GM23248 (cell line): ENCODE measurements at regions not wholly inside any gene's neighbourhood (a gene's known extent, or its start where the extent isn't known, plus 50 kb on each side); places are given as distances from the start of the nearest gene placed in this dataset.

Experiments
- EZH2 ChIP-seq: fragments of 200-600 bp; sonication (generic); IDR thresholded peaks from 2 replicates; pipeline ENCODE4 v1.6.1; 2018; ENCODE audit warnings: antibody characterized with exemption, mild to moderate bottlenecking; ENCODE audit not compliant: insufficient read depth, poor library complexity, severe bottlenecking
- EZH2phosphoT487 ChIP-seq: fragments of 200-600 bp; sonication (generic); IDR thresholded peaks from 2 replicates; pipeline ENCODE4 v1.6.1; 2018; ENCODE audit warnings: antibody characterized with exemption, moderate library complexity, mild to moderate bottlenecking, low read depth; ENCODE audit not compliant: insufficient read depth

DNA sequence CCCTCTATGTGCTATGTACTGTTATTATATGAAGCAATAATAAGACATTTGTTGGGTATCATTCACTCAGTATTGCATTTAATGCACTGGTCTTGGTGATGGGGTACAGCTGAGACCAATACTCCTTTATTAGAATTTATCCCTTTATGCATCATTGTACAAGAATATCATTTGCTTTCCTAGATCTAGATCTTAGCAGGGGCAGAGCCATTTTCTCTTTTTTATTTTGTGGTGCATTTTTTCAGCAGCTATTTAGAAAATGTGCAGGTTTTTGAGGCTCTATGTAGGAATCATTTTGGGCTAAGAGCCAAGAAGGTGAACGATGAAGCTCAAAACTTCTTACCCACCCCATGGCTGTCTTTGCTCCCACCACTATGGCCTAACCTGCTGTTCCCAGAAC, 114.2 kb downstream of the OR2B2 start:
- TF ChIP-seq EZH2, result no peak
- TF ChIP-seq EZH2phosphoT487, result no peak
